HCT116 (cell line): ENCODE measurements at regions not wholly inside any gene's neighbourhood (a gene's known extent, or its start where the extent isn't known, plus 50 kb on each side); places are given as distances from the start of the nearest gene placed in this dataset.
"Not testable (repeated sequence)": the region's sequence is repeated elsewhere in the genome, so short reads cannot be mapped to it uniquely, and the experiment has no call there.

Source experiments
- CEBPB ChIP-seq: IDR thresholded peaks from 2 replicates; pipeline ENCODE4 v1.6.1; 2012; ENCODE audit warnings: low read depth
- CTCF ChIP-seq, 3 experiments: fragments of 200-600 bp in 1 of 3; sonication (generic) in 1 of 3; IDR thresholded peaks in 2 of 3; conservative IDR thresholded peaks in 1 of 3; 2 replicates each; pipeline ENCODE4 v1.5.1; 2012 to 2017; ENCODE audit warnings: low read depth in 2 of 3, low read length in 2 of 3, antibody characterized with exemption in 1 of 3, borderline replicate concordance in 1 of 3, control low read depth in 1 of 3, mild to moderate bottlenecking in 1 of 3, mixed read lengths in 1 of 3, mixed run types in 1 of 3, moderate library complexity in 1 of 3; ENCODE audit not compliant: insufficient read depth in 1 of 3
- EGR1 ChIP-seq: IDR thresholded peaks from 2 replicates; pipeline ENCODE4 v1.6.1; 2012; ENCODE audit warnings: low read depth
- EZH2 ChIP-seq: fragments of 200-600 bp; sonication (generic); IDR thresholded peaks from 2 replicates; pipeline ENCODE4 v1.6.1; 2017; ENCODE audit warnings: antibody characterized with exemption, mixed run types
- MAX ChIP-seq: IDR thresholded peaks from 2 replicates; pipeline ENCODE4 v1.6.1; 2012
- POLR2A ChIP-seq: IDR thresholded peaks from 2 replicates; pipeline ENCODE4 v1.7.0; 2011; ENCODE audit warnings: borderline replicate concordance; ENCODE audit not compliant: insufficient read depth, insufficient read length; ENCODE audit errors: extremely low read depth
- POLR2AphosphoS5 ChIP-seq: IDR thresholded peaks from 2 replicates; pipeline ENCODE4 v1.6.1; 2011; ENCODE audit warnings: mild to moderate bottlenecking, low read depth, low read length, moderate library complexity
- RAD21 ChIP-seq: IDR thresholded peaks from 2 replicates; pipeline ENCODE4 v1.6.1; 2012; ENCODE audit warnings: low read depth, mild to moderate bottlenecking
- SP1 ChIP-seq: IDR thresholded peaks from 2 replicates; pipeline ENCODE4 v1.6.1; 2012; ENCODE audit warnings: low read depth
- ZNF274 ChIP-seq: fragments of 200-500 bp; sonication (Bioruptor generic); IDR thresholded peaks from 2 replicates; pipeline ENCODE4 v1.6.1; 2014; ENCODE audit warnings: mild to moderate bottlenecking, low read depth, low read length, inconsistent platforms

- not testable (repeated sequence) for TF ChIP-seq CTCF (IDR thresholded peaks at IDR 0.05 in 2 of 3, conservative IDR thresholded peaks at IDR 0.05 in 1 of 3; ENCODE audit: borderline replicate concordance in 1 of 3, insufficient read depth in 1 of 3, low read depth in 2 of 3, low read length in 2 of 3); EZH2; SP1; POLR2AphosphoS5; RAD21; POLR2A; EGR1; CEBPB; MAX; ZNF274
Observed at GRCh38 chr9:40993375-40993774, 135.1 kb downstream of the FOXD4L6 start.
